Transverse colon (tissue), 4 donors: ENCODE measurements at regions not wholly inside any gene's neighbourhood (a gene's known extent, or its start where the extent isn't known, plus 50 kb on each side); places are given as distances from the start of the nearest gene placed in this dataset.

Source experiments
- CTCF ChIP-seq, 5 experiments: fragments of 200-600 bp in 3 of 5; fragments of 450-650 bp in 2 of 5; sonication (generic) in 3 of 5; IDR thresholded peaks; 1 replicate in 2 of 5; 2 replicates in 3 of 5; pipeline ENCODE4 v1.5.1; 2016 to 2017; ENCODE audit warnings: antibody characterized with exemption in 5 of 5, inconsistent platforms in 3 of 5, mild to moderate bottlenecking in 2 of 5, moderate library complexity in 1 of 5
- EP300 ChIP-seq: sonication (generic); formaldehyde crosslinking; IDR thresholded peaks from one replicate; pipeline ENCODE4 v1.6.1; 2017; ENCODE audit warnings: antibody characterized with exemption, low read depth
- POLR2A ChIP-seq: fragments of 450-650 bp; IDR thresholded peaks from one replicate; pipeline ENCODE4 v1.6.1; 2016; ENCODE audit warnings: antibody characterized with exemption, mild to moderate bottlenecking, moderate library complexity
- POLR2AphosphoS5 ChIP-seq, 3 donors: sonication (generic); formaldehyde crosslinking; IDR thresholded peaks; one replicate each; pipeline ENCODE4 v1.6.1; 2016; ENCODE audit warnings: antibody characterized with exemption in 3 of 3

DNA sequence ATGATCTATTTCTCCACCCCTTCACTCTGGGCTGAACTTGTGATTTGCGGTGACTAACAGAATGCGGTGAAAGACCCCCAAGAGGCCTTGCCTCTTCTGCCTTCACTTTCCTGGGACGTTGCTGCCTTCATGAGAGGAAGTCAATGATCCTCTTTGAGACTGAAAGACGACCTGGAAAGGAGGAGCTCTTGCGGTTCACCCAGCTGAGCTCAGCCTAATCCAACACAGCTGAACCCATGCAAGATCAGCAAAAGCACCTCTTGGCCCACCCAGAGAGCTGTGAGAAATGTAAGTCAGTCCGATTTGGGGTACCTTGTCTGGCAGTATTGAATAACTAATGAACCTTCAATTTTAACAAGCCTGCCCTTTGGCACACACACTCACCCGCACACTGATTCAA lies 767.4 kb upstream of the TPTE start:
- TF ChIP-seq POLR2A (no peak), CTCF (IDR thresholded peaks at IDR 0.05) (no peak), POLR2AphosphoS5 (IDR thresholded peaks at IDR 0.05) (no peak), EP300 (no peak)
